Vagina (tissue), 2 donors: ENCODE measurements at regions not wholly inside any gene's neighbourhood (a gene's known extent, or its start where the extent isn't known, plus 50 kb on each side); places are given as distances from the start of the nearest gene placed in this dataset.

Experiments used
- POLR2A ChIP-seq, 2 donors: fragments of 450-650 bp; IDR thresholded peaks; one replicate each; pipeline ENCODE4 v1.6.1; 2017; ENCODE audit warnings: antibody characterized with exemption in 2 of 2, mild to moderate bottlenecking in 2 of 2, moderate library complexity in 2 of 2
- TF ChIP-seq, protein P1 (sequence below), 3 experiments: fragments of 450-650 bp in 2 of 3; fragments of 200-600 bp in 1 of 3; sonication (generic) in 1 of 3; IDR thresholded peaks; one replicate each; pipeline ENCODE4 v1.5.1; 2017 to 2019; ENCODE audit warnings: antibody characterized with exemption in 3 of 3, mild to moderate bottlenecking in 2 of 3, moderate library complexity in 2 of 3

DNA sequence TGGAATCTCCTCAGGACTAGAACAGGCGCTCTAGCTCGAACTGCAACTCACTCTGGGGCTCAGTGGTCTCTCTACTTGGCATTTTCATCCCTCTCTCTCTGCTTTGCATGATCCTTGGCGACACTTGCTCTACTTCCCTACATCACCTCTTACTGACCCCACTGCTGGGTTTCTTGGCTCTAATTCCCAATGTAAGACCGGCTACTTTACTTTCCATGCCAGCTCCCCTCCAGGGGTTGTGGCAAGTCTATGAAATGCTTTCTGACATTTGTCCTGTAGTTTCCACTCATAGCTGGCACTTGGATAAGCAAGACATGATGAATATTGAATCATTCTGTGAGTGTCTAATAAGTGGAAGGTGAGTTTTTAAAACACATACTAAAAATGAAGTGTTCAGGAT is 292.3 kb downstream of the USP25 start:
- TF ChIP-seq, protein P1, sequence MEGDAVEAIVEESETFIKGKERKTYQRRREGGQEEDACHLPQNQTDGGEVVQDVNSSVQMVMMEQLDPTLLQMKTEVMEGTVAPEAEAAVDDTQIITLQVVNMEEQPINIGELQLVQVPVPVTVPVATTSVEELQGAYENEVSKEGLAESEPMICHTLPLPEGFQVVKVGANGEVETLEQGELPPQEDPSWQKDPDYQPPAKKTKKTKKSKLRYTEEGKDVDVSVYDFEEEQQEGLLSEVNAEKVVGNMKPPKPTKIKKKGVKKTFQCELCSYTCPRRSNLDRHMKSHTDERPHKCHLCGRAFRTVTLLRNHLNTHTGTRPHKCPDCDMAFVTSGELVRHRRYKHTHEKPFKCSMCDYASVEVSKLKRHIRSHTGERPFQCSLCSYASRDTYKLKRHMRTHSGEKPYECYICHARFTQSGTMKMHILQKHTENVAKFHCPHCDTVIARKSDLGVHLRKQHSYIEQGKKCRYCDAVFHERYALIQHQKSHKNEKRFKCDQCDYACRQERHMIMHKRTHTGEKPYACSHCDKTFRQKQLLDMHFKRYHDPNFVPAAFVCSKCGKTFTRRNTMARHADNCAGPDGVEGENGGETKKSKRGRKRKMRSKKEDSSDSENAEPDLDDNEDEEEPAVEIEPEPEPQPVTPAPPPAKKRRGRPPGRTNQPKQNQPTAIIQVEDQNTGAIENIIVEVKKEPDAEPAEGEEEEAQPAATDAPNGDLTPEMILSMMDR (IDR thresholded peaks at IDR 0.05), result no peak
- TF ChIP-seq POLR2A (IDR thresholded peaks at IDR 0.05), result no peak
